Endothelial cell of hepatic sinusoid (primary cell): ENCODE measurements at regions not wholly inside any gene's neighbourhood (a gene's known extent, or its start where the extent isn't known, plus 50 kb on each side); places are given as distances from the start of the nearest gene placed in this dataset.

Experiments used
- in situ Hi-C: cut with HindIII; loops from 2 replicates; pipeline ENCODE4 v1.10.0; 2017; ENCODE audit warnings: low sequenced_read_pairs

GRCh38 chr10:5303504-5303903 lies 61.3 kb upstream of the UCN3 start:
- in situ Hi-C loops: no loop called here

DNA sequence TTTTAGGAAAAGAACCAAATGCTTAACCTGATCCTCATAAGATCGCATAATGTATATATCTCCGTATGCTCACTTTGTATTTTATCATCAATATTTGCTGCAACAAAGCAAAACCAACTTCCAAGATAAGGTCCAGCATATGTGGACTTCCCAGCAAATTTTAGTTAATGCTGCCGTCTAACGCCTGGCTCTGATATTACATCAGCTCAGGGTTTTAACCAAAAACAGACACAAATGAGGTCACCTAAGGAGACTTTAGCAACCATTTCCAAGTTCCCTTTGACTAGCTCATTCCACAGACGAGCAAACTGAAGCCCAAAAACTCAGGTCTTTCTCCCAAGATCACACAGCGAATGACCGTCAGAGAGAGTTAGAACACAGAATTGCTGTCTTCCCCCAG lies 59.4 kb upstream of the UCN3 start:
- in situ Hi-C loops: no loop called here

GRCh38 chr10:5310914-5311313 lies 53.9 kb upstream of the UCN3 start:
- in situ Hi-C loops: no loop called here

DNA sequence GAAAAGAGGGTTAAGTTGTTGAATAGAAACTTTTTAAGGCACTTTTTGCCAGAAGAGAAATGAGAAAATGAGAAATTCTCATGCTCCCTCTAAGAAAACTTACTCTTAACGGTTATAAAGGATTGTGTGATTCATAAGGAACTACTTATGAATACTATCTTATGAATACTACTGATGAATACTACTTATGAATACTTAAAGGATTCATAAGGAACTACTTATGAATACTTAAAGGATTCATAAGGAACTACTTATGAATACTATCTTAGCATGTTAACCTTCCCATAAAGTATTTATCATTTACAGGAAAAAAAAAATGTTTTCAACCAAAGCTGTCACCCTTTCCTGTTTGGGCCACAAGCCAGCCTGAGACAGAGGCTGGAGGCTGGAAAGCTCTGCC lies 53.1 kb upstream of the UCN3 start:
- in situ Hi-C loops: no loop called here

DNA sequence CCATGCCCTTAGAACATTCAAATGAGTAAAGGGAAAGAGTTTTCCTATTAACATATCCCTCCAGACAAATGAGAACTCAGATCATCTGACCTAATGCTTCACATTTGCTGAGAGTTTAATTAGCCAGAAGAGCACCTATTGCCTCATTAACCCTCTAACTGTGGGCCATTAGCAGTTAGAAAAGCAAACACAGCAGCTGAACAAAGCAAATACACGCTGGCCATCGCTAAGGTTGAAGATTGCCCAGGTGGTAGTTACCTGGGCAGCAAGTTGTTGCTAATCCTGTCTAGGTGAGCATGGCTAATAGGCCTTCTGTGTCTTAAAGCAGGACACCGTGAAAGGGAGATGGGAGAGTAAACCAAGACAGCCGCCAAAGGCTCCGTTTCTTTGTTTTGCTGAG lies 49.9 kb upstream of the UCN3 start:
- in situ Hi-C loops: no loop called here
